GM21360 (cell line): ENCODE measurements at regions not wholly inside any gene's neighbourhood (a gene's known extent, or its start where the extent isn't known, plus 50 kb on each side); places are given as distances from the start of the nearest gene placed in this dataset.

Experiments
- ATAC-seq: cut with Tn5 transposase; IDR thresholded peaks from one replicate; pipeline ENCODE4 v1.9.1; 2021; ENCODE audit warnings: mild to moderate bottlenecking, moderate library complexity; ENCODE audit not compliant: unreplicated experiment

DNA sequence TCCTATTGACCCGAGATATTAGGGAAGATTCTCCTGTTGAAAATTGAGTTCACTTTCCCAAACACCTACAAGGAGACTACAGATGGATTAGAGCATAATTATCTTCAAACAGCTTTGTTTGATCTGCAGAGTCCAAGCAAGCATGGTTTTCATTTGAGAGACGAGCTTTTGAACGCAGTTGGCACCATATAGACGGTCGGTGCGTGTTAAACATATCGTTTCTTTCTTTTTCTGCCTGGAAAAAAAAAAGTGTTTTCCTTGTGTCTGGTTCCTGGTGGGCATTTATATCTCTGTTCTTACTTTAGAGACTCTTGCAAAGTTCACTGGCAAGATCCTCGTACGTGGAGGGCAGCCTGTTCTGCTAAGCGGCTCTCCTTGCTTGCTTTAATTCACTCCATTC, 248.9 kb downstream of the TMEM182 start:
- ATAC-seq = no peak

- ATAC-seq = no peak
These were observed 250.8 kb downstream of the TMEM182 start for GRCh38 chr2:103012590-103012989.

DNA sequence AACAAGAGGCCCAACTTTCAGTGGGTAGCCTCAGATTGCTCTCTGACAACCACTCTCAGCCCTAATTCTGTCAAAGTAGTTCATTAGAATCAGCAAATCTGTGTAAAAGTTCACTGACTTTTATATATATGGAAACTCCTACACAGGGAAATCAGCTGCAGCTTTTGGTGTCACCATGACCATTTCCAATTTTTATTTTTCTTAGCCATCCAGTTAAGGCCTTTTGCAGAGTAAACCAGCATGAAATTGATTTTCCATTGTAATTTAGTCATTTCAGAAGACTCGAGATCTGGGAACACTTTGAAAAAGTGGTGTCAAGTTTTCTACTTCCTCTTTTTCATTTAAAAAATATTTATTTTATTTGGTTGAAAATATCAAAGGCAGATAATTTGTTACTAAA, 263.2 kb downstream of the TMEM182 start:
- no peak for ATAC-seq

GRCh38 chr2:103028181-103028580, 266.4 kb downstream of the TMEM182 start:
- no peak for ATAC-seq
